ENCODE measurements at regions not wholly inside any gene's neighbourhood (a gene's known extent, or its start where the extent isn't known, plus 50 kb on each side); places are given as distances from the start of the nearest gene placed in this dataset.

GRCh38 chr13:94784066-94784465, 71.7 kb upstream of the SOX21 start:
- TF ChIP-seq POLR2A (IDR thresholded peaks at IDR 0.05) (no peak), CTCF (IDR thresholded peaks at IDR 0.05) (no peak)

Measured in testis (tissue), 2 donors.